BE2C (cell line): ENCODE measurements at regions not wholly inside any gene's neighbourhood (a gene's known extent, or its start where the extent isn't known, plus 50 kb on each side); places are given as distances from the start of the nearest gene placed in this dataset.

Source experiments
- DNase-seq: peaks from one replicate; pipeline ENCODE4 v3.0.0-alpha.2; 2020
- H3K27me3 ChIP-seq: fragments of 250-450 bp; sonication (Bioruptor Pico); 2 replicates; pipeline ENCODE4 v1.5.1; 2020; ENCODE audit warnings: mild to moderate bottlenecking
- H3K36me3 ChIP-seq: fragments of 250-450 bp; sonication (Bioruptor Pico); 2 replicates; pipeline ENCODE4 v1.5.1; 2020; ENCODE audit warnings: mild to moderate bottlenecking
- H3K4me1 ChIP-seq: fragments of 250-450 bp; sonication (Bioruptor Pico); 2 replicates; pipeline ENCODE4 v1.5.1; 2020
- H3K4me3 ChIP-seq: 2 replicates; pipeline ENCODE4 v1.5.1; 2011; ENCODE audit warnings: low read depth, low read length
- H3K9me3 ChIP-seq: fragments of 250-450 bp; sonication (Bioruptor Pico); 2 replicates; pipeline ENCODE4 v1.5.1; 2020
- CTCF ChIP-seq: IDR thresholded peaks from 2 replicates; pipeline ENCODE4 v1.5.1; 2012; ENCODE audit warnings: mild to moderate bottlenecking, low read depth, low read length

GRCh38 chr4:26145212-26145611, 175.6 kb upstream of the RBPJ start:
- H3K4me1 ChIP-seq = no peaks in the 10 kb centered on the region
- H3K9me3 ChIP-seq = no peaks in the 10 kb centered on the region
- no peaks in the 10 kb centered on the region for H3K36me3 ChIP-seq
- H3K27me3 ChIP-seq = no peaks in the 10 kb centered on the region
- H3K4me3 ChIP-seq = no peak overlapping the region
- TF ChIP-seq CTCF = no peak
- no peak for DNase-seq

DNA sequence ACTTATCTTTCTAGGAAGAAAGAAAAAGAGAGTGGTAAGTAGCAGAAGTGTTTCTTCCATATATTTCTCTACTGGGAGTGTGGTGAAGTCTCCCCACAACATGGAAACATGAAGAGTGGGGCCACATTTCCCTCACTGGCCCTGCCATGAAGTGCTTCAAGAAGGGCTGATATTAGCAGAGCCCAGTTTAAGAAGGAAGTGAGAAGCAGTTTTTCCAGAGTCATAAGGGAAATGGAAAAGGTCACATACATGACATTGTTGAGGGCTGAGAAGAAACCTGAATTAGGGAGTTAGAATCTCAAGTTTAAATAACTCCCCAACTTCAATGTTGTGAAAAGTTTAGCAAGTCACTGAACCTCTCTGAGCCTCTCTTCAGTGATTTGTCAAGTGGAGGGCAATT, 171.9 kb upstream of the RBPJ start:
- Histone ChIP-seq H3K4me3 (no peak overlapping the region), H3K9me3 (no peaks in the 10 kb centered on the region)
- TF ChIP-seq CTCF = no peak

GRCh38 chr4:26150948-26151347, 169.9 kb upstream of the RBPJ start:
- no peak overlapping the region for H3K4me3 ChIP-seq
- no peaks in the 10 kb centered on the region for H3K9me3 ChIP-seq
- H3K4me1 ChIP-seq = no peaks in the 10 kb centered on the region
- no peaks in the 10 kb centered on the region for H3K36me3 ChIP-seq
- no peak for DNase-seq
- TF ChIP-seq CTCF = no peak
- H3K27me3 ChIP-seq = no peaks in the 10 kb centered on the region

More for the DNA sequence above, 171.9 kb upstream of the RBPJ start:
- no peak for DNase-seq
- Histone ChIP-seq H3K27me3 (no peaks in the 10 kb centered on the region), H3K4me1 (no peaks in the 10 kb centered on the region), H3K36me3 (no peaks in the 10 kb centered on the region)

DNA sequence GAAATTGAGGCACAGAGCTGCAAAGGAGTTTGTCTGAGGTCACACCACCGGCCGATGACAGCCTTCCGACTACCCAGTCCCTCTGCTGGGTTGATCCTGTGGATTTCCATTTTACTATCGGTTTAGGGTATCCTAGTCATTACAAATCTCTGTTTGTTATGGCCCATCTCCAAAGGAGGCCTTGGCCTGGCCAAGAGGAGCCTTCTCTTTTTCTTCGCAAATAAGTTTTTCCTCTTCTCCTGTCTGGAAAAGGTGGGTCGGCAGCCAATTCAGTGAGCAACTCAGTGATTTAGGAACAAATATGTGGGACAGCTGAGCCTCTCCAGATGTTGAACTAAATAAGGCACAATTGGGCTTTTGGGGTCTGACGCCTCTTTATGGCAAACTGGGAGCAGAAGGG, 169.2 kb upstream of the RBPJ start:
- no peaks in the 10 kb centered on the region for H3K9me3 ChIP-seq
- no peaks in the 10 kb centered on the region for H3K4me1 ChIP-seq
- TF ChIP-seq CTCF = no peak
- H3K36me3 ChIP-seq = no peaks in the 10 kb centered on the region
- H3K4me3 ChIP-seq = no peak overlapping the region
- DNase-seq = no peak
- no peaks in the 10 kb centered on the region for H3K27me3 ChIP-seq

- Histone ChIP-seq H3K36me3 (no peaks in the 10 kb centered on the region), H3K27me3 (no peaks in the 10 kb centered on the region), H3K4me3 (no peak overlapping the region), H3K9me3 (no peaks in the 10 kb centered on the region), H3K4me1 (no peaks in the 10 kb centered on the region)
- DNase-seq = no peak
- TF ChIP-seq CTCF = no peak
Measured at GRCh38 chr4:26152056-26152455, 168.8 kb upstream of the RBPJ start.

GRCh38 chr4:26157541-26157940, 163.3 kb upstream of the RBPJ start:
- TF ChIP-seq CTCF = no peak
- DNase-seq = no peak
- no peaks in the 10 kb centered on the region for H3K36me3 ChIP-seq
- no peak overlapping the region for H3K4me3 ChIP-seq
- H3K4me1 ChIP-seq = no peaks in the 10 kb centered on the region
- H3K9me3 ChIP-seq = no peaks in the 10 kb centered on the region
- H3K27me3 ChIP-seq = no peaks in the 10 kb centered on the region
